GM23248 (cell line): ENCODE measurements at regions not wholly inside any gene's neighbourhood (a gene's known extent, or its start where the extent isn't known, plus 50 kb on each side); places are given as distances from the start of the nearest gene placed in this dataset.

Experiments used
- EZH2 ChIP-seq: fragments of 200-600 bp; sonication (generic); IDR thresholded peaks from 2 replicates; pipeline ENCODE4 v1.6.1; 2018; ENCODE audit warnings: antibody characterized with exemption, mild to moderate bottlenecking; ENCODE audit not compliant: insufficient read depth, poor library complexity, severe bottlenecking
- EZH2phosphoT487 ChIP-seq: fragments of 200-600 bp; sonication (generic); IDR thresholded peaks from 2 replicates; pipeline ENCODE4 v1.6.1; 2018; ENCODE audit warnings: antibody characterized with exemption, moderate library complexity, mild to moderate bottlenecking, low read depth; ENCODE audit not compliant: insufficient read depth

DNA sequence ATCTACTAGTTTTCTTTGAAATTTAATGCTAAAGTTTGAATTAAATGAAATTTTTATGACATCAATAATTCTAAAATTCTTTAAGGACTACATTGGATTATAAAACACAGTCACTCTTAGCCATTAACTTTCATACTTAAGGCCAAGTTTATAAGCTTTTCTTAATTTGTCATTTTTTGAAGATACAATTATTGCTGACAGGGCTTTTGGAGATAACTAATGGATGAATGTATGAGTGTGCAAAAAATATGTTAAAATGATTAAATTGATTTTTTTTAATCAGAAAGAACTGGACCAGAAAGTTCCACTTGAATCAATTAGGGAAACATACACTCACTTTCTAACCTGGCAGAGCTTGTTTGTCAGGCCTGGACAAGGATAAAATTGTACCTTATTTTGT is 70.3 kb upstream of the CHODL start:
- TF ChIP-seq EZH2phosphoT487 (no peak), EZH2 (no peak)
